CD4-positive, CD25-positive, alpha-beta regulatory T cell (primary cell): ENCODE measurements at regions not wholly inside any gene's neighbourhood (a gene's known extent, or its start where the extent isn't known, plus 50 kb on each side); places are given as distances from the start of the nearest gene placed in this dataset.

ENCODE experiments used
- ATAC-seq, 2 donors: fragments of 150-1000 bp; cut with Tn5 transposase; one replicate each; pipeline ENCODE4 v1.10.0; 2021; ENCODE audit warnings: low read depth in 2 of 2, moderate number of reproducible peaks in 2 of 2, moderate library complexity in 1 of 2
- DNase-seq, 3 donors: peaks; one replicate each; pipeline versions ENCODE4 v3.0.0 to v3.0.0-alpha.2; 2012 to 2022; ENCODE audit warnings: mixed read lengths in 1 of 3
- H3K27ac ChIP-seq: one replicate; pipeline ENCODE4 v1.7.0; 2013; ENCODE audit warnings: mild to moderate bottlenecking, low read length; ENCODE audit not compliant: insufficient read depth, poor library complexity, severe bottlenecking
- H3K27me3 ChIP-seq: one replicate; pipeline ENCODE4 v1.7.0; 2013; ENCODE audit warnings: low read length; ENCODE audit not compliant: control insufficient read depth, insufficient read depth
- H3K36me3 ChIP-seq: one replicate; pipeline ENCODE4 v1.7.0; 2013; ENCODE audit warnings: mild to moderate bottlenecking, low read length, moderate library complexity; ENCODE audit not compliant: control insufficient read depth, insufficient read depth
- H3K4me1 ChIP-seq: 2 replicates; pipeline ENCODE4 v1.7.0; 2013; ENCODE audit warnings: mild to moderate bottlenecking, low read length; ENCODE audit not compliant: insufficient read depth, control insufficient read depth, poor library complexity, severe bottlenecking
- H3K4me3 ChIP-seq: one replicate; pipeline ENCODE4 v1.7.0; 2013; ENCODE audit warnings: low read depth, mild to moderate bottlenecking, low read length, moderate library complexity
- H3K9me3 ChIP-seq, 2 experiments: 1 replicate in 1 of 2; 2 replicates in 1 of 2; pipeline ENCODE4 v1.7.0; 2013; ENCODE audit warnings: low read length in 2 of 2, mild to moderate bottlenecking in 1 of 2, moderate library complexity in 1 of 2; ENCODE audit not compliant: control insufficient read depth in 2 of 2
- H3K27ac Mint-ChIP-seq, 3 donors: one replicate each; pipeline ENCODE4 v1.8.0; 2020 to 2022; ENCODE audit warnings: mild to moderate bottlenecking in 3 of 3, mixed read lengths in 3 of 3, moderate library complexity in 2 of 3
- H3K27me3 Mint-ChIP-seq: one replicate; pipeline ENCODE4 v1.8.0; 2022; ENCODE audit warnings: mild to moderate bottlenecking, mixed read lengths
- H3K36me3 Mint-ChIP-seq: one replicate; pipeline ENCODE4 v1.8.0; 2020; ENCODE audit warnings: mixed read lengths
- H3K4me1 Mint-ChIP-seq, 4 donors: one replicate each; pipeline ENCODE4 v1.8.0; 2020 to 2022; ENCODE audit warnings: mixed read lengths in 4 of 4, mild to moderate bottlenecking in 1 of 4
- H3K4me3 Mint-ChIP-seq, 4 donors: one replicate each; pipeline ENCODE4 v1.8.0; 2020 to 2022; ENCODE audit warnings: mild to moderate bottlenecking in 4 of 4, mixed read lengths in 4 of 4, moderate library complexity in 3 of 4
- H3K9me3 Mint-ChIP-seq, 7 donors: one replicate each; pipeline ENCODE4 v1.8.0; 2020 to 2022; ENCODE audit warnings: mixed read lengths in 7 of 7, mild to moderate bottlenecking in 3 of 7, moderate library complexity in 2 of 7

GRCh38 chr13:26837997-26838396, 77.4 kb upstream of the GPR12 start:
- no peaks in the 10 kb centered on the region for H3K9me3 ChIP-seq
- H3K36me3 ChIP-seq, result no peaks in the 10 kb centered on the region
- H3K4me1 ChIP-seq, result no peaks in the 10 kb centered on the region
- Mint-ChIP-seq H3K27me3 (peaks cover 12% of the 10 kb centered on the region), H3K36me3 (no peaks in the 10 kb centered on the region), H3K9me3 (peaks cover 0 to 2% (median 0%) of the 10 kb centered on the region in 7 donors), H3K4me1 (no peaks in the 10 kb centered on the region), H3K27ac (no peak overlapping the region), H3K4me3 (no peak overlapping the region)
- no peak overlapping the region for H3K27ac ChIP-seq
- H3K4me3 ChIP-seq, result no peak overlapping the region
- ATAC-seq (no peak), DNase-seq (no peak)
- H3K27me3 ChIP-seq, result no peaks in the 10 kb centered on the region

- Histone ChIP-seq H3K27ac (no peak overlapping the region), H3K4me3 (no peak overlapping the region), H3K4me1 (no peaks in the 10 kb centered on the region), H3K9me3 (no peaks in the 10 kb centered on the region), H3K27me3 (no peaks in the 10 kb centered on the region), H3K36me3 (no peaks in the 10 kb centered on the region)
- Mint-ChIP-seq H3K9me3 (peaks cover 0 to 2% (median 0%) of the 10 kb centered on the region in 7 donors), H3K27ac (no peak overlapping the region), H3K4me3 (no peak overlapping the region), H3K27me3 (peaks cover 12% of the 10 kb centered on the region), H3K36me3 (no peaks in the 10 kb centered on the region), H3K4me1 (no peaks in the 10 kb centered on the region)
- DNase-seq (no peak), ATAC-seq (no peak)
These were observed 76.5 kb upstream of the GPR12 start for GRCh38 chr13:26837102-26837501.

- no peaks in the 10 kb centered on the region for H3K4me1 ChIP-seq
- ATAC-seq, result no peak
- H3K27ac ChIP-seq, result no peak overlapping the region
- Mint-ChIP-seq H3K27me3 (peaks cover 12% of the 10 kb centered on the region), H3K36me3 (no peaks in the 10 kb centered on the region), H3K9me3 (peaks cover 0 to 3% (median 0%) of the 10 kb centered on the region in 7 donors), H3K4me1 (no peaks in the 10 kb centered on the region), H3K4me3 (no peak overlapping the region), H3K27ac (no peak overlapping the region)
- H3K27me3 ChIP-seq, result no peaks in the 10 kb centered on the region
- no peaks in the 10 kb centered on the region for H3K9me3 ChIP-seq
- H3K4me3 ChIP-seq, result no peak overlapping the region
- no peak for DNase-seq
- no peaks in the 10 kb centered on the region for H3K36me3 ChIP-seq
These were observed 76.0 kb upstream of the GPR12 start for GRCh38 chr13:26836626-26837025.

GRCh38 chr13:26834646-26835045, 74.1 kb upstream of the GPR12 start:
- Mint-ChIP-seq H3K9me3 (peaks cover 0 to 3% (median 0%) of the 10 kb centered on the region in 7 donors), H3K4me1 (no peaks in the 10 kb centered on the region), H3K27me3 (peaks cover 4% of the 10 kb centered on the region), H3K27ac (no peak overlapping the region), H3K4me3 (no peak overlapping the region), H3K36me3 (no peaks in the 10 kb centered on the region)
- no peaks in the 10 kb centered on the region for H3K4me1 ChIP-seq
- no peaks in the 10 kb centered on the region for H3K36me3 ChIP-seq
- no peak overlapping the region for H3K4me3 ChIP-seq
- H3K27ac ChIP-seq, result no peak overlapping the region
- no peak for ATAC-seq
- no peak for DNase-seq
- H3K9me3 ChIP-seq, result no peaks in the 10 kb centered on the region
- no peaks in the 10 kb centered on the region for H3K27me3 ChIP-seq

GRCh38 chr13:26831336-26831908, 70.8 kb upstream of the GPR12 start:
- H3K9me3 ChIP-seq, result no peaks in the 10 kb centered on the region
- ATAC-seq, result no peak
- no peak for DNase-seq
- peaks cover 0 to 4% (median 0%) of the 10 kb centered on the region in 7 donors for H3K9me3 Mint-ChIP-seq
- no peaks in the 10 kb centered on the region for H3K36me3 Mint-ChIP-seq
- no peaks in the 10 kb centered on the region for H3K4me1 Mint-ChIP-seq
- H3K27ac Mint-ChIP-seq, result no peak overlapping the region
- no peaks in the 10 kb centered on the region for H3K4me1 ChIP-seq
- no peaks in the 10 kb centered on the region for H3K27me3 ChIP-seq
- peaks cover 4% of the 10 kb centered on the region for H3K27me3 Mint-ChIP-seq
- no peak overlapping the region for H3K27ac ChIP-seq
- H3K4me3 Mint-ChIP-seq, result no peak overlapping the region
- no peaks in the 10 kb centered on the region for H3K36me3 ChIP-seq
- H3K4me3 ChIP-seq, result no peak overlapping the region

GRCh38 chr13:26829716-26830115, 69.1 kb upstream of the GPR12 start:
- Histone ChIP-seq H3K4me3 (no peak overlapping the region), H3K9me3 (no peaks in the 10 kb centered on the region), H3K27me3 (no peaks in the 10 kb centered on the region), H3K36me3 (no peaks in the 10 kb centered on the region), H3K4me1 (no peaks in the 10 kb centered on the region), H3K27ac (no peak overlapping the region)
- ATAC-seq (no peak), DNase-seq (no peak)
- H3K4me3 Mint-ChIP-seq, result no peak overlapping the region
- H3K27ac Mint-ChIP-seq, result no peak overlapping the region
- no peaks in the 10 kb centered on the region for H3K36me3 Mint-ChIP-seq
- H3K9me3 Mint-ChIP-seq, result peaks cover 0 to 4% (median 0%) of the 10 kb centered on the region in 7 donors
- no peaks in the 10 kb centered on the region for H3K27me3 Mint-ChIP-seq
- no peaks in the 10 kb centered on the region for H3K4me1 Mint-ChIP-seq

GRCh38 chr13:26824581-26824980, 64.0 kb upstream of the GPR12 start:
- H3K27me3 ChIP-seq, result no peaks in the 10 kb centered on the region
- Mint-ChIP-seq H3K4me1 (no peaks in the 10 kb centered on the region), H3K4me3 (no peak overlapping the region), H3K27me3 (no peaks in the 10 kb centered on the region), H3K27ac (no peak overlapping the region), H3K9me3 (peaks cover 0 to 2% (median 0%) of the 10 kb centered on the region in 7 donors), H3K36me3 (no peaks in the 10 kb centered on the region)
- no peaks in the 10 kb centered on the region for H3K4me1 ChIP-seq
- no peak for DNase-seq
- H3K9me3 ChIP-seq, result no peaks in the 10 kb centered on the region
- H3K36me3 ChIP-seq, result no peaks in the 10 kb centered on the region
- H3K27ac ChIP-seq, result no peak overlapping the region
- no peak overlapping the region for H3K4me3 ChIP-seq
- no peak for ATAC-seq

GRCh38 chr13:26822146-26822545, 61.6 kb upstream of the GPR12 start:
- Histone ChIP-seq H3K27ac (no peak overlapping the region), H3K4me1 (no peaks in the 10 kb centered on the region), H3K4me3 (no peak overlapping the region), H3K36me3 (no peaks in the 10 kb centered on the region), H3K9me3 (no peaks in the 10 kb centered on the region), H3K27me3 (no peaks in the 10 kb centered on the region)
- no peak for DNase-seq
- Mint-ChIP-seq H3K4me1 (no peaks in the 10 kb centered on the region), H3K9me3 (peaks cover 0 to 2% (median 0%) of the 10 kb centered on the region in 7 donors), H3K36me3 (no peaks in the 10 kb centered on the region), H3K4me3 (no peak overlapping the region), H3K27ac (no peak overlapping the region), H3K27me3 (no peaks in the 10 kb centered on the region)
- no peak for ATAC-seq
